Glutamatergic neuron (in vitro differentiated cells): ENCODE measurements at regions not wholly inside any gene's neighbourhood (a gene's known extent, or its start where the extent isn't known, plus 50 kb on each side); places are given as distances from the start of the nearest gene placed in this dataset.
A peak's percentile ranks its signal among the peaks of the same experiment; 100 is the strongest.

Source experiments
- DNase-seq: peaks from one replicate; pipeline ENCODE4 v3.0.0; 2022
- H3K27ac Mint-ChIP-seq: one replicate; pipeline ENCODE4 v1.8.0; 2020; ENCODE audit warnings: mild to moderate bottlenecking, mixed read lengths, inconsistent platforms; ENCODE audit not compliant: unreplicated experiment
- H3K27me3 Mint-ChIP-seq: one replicate; pipeline ENCODE4 v1.8.0; 2020; ENCODE audit warnings: mild to moderate bottlenecking, moderate library complexity, mixed read lengths, inconsistent platforms; ENCODE audit not compliant: unreplicated experiment
- H3K36me3 Mint-ChIP-seq: one replicate; pipeline ENCODE4 v1.8.0; 2020; ENCODE audit warnings: mild to moderate bottlenecking, mixed read lengths, inconsistent platforms; ENCODE audit not compliant: unreplicated experiment
- H3K4me1 Mint-ChIP-seq: one replicate; pipeline ENCODE4 v1.8.0; 2020; ENCODE audit warnings: mild to moderate bottlenecking, low read depth, mixed read lengths, inconsistent platforms; ENCODE audit not compliant: unreplicated experiment
- H3K4me3 Mint-ChIP-seq: one replicate; pipeline ENCODE4 v1.8.0; 2020; ENCODE audit warnings: mild to moderate bottlenecking, mixed read lengths, inconsistent platforms; ENCODE audit not compliant: unreplicated experiment
- H3K9me3 Mint-ChIP-seq: one replicate; pipeline ENCODE4 v1.8.0; 2020; ENCODE audit warnings: mild to moderate bottlenecking, moderate library complexity, mixed read lengths, inconsistent platforms; ENCODE audit not compliant: unreplicated experiment
- TF ChIP-seq, protein P1 (sequence below): fragments of 200-600 bp; sonication (generic); IDR thresholded peaks from one replicate; pipeline ENCODE4 v1.5.0; 2021; ENCODE audit not compliant: partially characterized antibody, unreplicated experiment

DNA sequence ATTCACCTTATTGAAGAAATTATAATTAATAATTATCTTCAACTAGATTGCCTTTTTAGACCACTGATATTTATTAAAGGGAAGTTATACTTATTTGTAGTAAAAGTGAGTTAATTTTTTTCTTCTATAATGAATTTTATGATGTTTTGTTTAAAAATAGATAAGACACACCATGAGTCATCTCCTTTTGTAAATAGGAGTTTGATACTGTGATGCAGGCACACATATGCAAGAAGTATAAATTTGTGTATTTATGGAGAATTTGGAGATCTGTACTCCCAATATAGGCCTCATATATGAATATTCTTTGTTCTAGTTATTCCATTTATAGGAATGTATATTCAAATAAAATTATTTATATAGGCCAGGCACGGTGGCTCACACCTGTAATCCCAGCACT, 703.5 kb upstream of the CHAC2 start:
- Mint-ChIP-seq H3K4me1 (no peaks in the 10 kb centered on the region), H3K36me3 (no peaks in the 10 kb centered on the region), H3K27me3 (no peaks in the 10 kb centered on the region), H3K9me3 (peaks cover 2% of the 10 kb centered on the region), H3K27ac (no peak overlapping the region), H3K4me3 (no peak overlapping the region)
- TF ChIP-seq, protein P1, sequence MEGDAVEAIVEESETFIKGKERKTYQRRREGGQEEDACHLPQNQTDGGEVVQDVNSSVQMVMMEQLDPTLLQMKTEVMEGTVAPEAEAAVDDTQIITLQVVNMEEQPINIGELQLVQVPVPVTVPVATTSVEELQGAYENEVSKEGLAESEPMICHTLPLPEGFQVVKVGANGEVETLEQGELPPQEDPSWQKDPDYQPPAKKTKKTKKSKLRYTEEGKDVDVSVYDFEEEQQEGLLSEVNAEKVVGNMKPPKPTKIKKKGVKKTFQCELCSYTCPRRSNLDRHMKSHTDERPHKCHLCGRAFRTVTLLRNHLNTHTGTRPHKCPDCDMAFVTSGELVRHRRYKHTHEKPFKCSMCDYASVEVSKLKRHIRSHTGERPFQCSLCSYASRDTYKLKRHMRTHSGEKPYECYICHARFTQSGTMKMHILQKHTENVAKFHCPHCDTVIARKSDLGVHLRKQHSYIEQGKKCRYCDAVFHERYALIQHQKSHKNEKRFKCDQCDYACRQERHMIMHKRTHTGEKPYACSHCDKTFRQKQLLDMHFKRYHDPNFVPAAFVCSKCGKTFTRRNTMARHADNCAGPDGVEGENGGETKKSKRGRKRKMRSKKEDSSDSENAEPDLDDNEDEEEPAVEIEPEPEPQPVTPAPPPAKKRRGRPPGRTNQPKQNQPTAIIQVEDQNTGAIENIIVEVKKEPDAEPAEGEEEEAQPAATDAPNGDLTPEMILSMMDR: no peak
- DNase-seq: no peak

DNA sequence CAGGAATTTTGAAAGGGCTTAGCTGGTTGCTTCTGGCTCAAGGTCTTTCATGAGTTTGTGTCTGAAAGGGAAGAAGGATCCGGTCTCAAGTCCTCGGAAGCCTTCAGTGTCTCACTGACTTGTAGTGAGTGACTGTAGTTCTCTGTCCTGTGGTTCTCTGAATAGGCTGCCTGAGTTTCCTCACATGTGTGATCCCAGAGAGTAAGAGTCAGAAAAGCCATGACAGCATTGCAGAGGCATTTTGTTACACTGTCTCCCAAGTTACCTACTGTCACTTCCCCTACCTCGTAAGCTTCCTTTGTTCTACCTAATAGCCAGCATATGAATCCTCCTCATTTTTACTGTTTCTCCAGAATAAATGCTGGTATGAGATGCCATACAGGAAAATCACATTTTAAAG, 709.1 kb upstream of the CHAC2 start:
- TF ChIP-seq, protein P1: no peak
- no peak overlapping the region for H3K4me3 Mint-ChIP-seq
- DNase-seq: no peak
- H3K9me3 Mint-ChIP-seq: peaks cover 2% of the 10 kb centered on the region
- no peaks in the 10 kb centered on the region for H3K27me3 Mint-ChIP-seq
- H3K36me3 Mint-ChIP-seq: no peaks in the 10 kb centered on the region
- H3K27ac Mint-ChIP-seq: no peak overlapping the region
- H3K4me1 Mint-ChIP-seq: no peaks in the 10 kb centered on the region

DNA sequence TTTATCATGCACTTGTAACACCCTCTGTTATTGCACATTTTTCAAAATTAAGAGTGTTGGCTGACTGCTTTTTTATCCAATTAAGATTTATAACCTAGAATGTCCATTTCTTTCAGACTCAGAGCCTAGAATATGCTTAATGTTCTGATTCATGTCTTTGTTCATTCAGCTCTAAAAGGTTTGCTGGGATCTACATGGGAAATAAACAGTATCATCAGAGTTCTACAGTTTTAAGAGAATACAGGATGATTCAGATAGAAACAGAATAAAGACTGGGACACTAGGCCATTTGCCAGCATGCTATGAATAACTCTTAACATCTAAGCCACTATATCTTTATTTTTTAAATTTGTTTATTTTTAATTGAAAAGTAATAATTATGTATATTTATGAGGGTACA, 713.7 kb upstream of the CHAC2 start:
- H3K27ac Mint-ChIP-seq: no peak overlapping the region
- DNase-seq: no peak
- H3K4me3 Mint-ChIP-seq: no peak overlapping the region
- H3K27me3 Mint-ChIP-seq: no peaks in the 10 kb centered on the region
- H3K9me3 Mint-ChIP-seq: no peaks in the 10 kb centered on the region
- TF ChIP-seq, protein P1: no peak
- no peaks in the 10 kb centered on the region for H3K4me1 Mint-ChIP-seq
- H3K36me3 Mint-ChIP-seq: no peaks in the 10 kb centered on the region

DNA sequence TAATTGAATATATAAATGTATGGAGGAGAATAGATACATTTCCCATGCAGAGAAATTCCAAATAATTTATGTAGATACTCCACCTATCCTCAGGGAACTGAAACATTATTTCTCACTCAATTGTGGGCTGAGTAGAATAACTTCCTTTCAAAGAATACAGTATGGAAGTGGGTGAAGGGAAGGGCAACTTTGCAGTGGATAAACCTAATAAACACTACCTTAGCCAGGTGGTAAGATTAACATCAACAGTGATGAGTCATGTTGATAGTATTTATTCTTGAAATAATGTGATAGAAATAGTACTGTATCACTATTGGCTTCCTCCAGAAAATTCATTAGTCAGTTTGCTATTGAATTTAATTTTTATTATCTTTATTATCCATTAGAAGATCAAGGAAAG, 716.4 kb upstream of the CHAC2 start:
- Mint-ChIP-seq H3K27ac (no peak overlapping the region), H3K4me1 (no peaks in the 10 kb centered on the region), H3K27me3 (no peaks in the 10 kb centered on the region), H3K9me3 (no peaks in the 10 kb centered on the region), H3K36me3 (no peaks in the 10 kb centered on the region), H3K4me3 (no peak overlapping the region)
- TF ChIP-seq, protein P1: no peak
- no peak for DNase-seq

DNA sequence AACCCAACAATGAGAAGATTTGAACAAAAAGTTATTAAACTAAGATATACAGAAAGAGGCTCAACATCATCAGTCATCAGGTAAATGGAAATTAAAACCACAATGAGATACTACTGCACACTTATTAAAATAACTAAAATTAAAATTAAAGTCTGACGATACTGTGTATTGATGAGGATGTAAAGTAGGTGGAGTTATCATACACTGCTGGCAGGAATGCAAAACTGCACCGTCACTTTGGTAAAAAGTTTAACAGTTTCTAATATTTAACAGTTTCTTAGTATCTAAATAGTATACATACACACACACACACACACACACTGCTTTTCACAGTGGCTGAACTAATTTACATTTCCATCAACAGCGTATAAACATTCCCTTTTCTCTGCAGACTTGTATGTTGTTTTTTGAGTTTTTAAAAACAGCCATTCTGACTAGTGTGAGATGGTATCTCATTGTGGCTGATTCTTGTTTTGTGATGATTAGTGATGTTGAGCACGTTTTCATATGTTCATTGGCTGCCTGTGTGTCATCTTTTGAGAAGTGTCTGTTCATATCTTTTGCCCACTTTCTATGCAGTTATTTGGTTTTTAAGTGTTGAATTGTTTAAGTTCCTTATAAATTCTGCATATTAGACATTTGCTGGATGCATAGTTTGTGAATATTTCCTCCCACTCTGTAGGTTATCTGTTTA, 726.9 kb upstream of the CHAC2 start:
- TF ChIP-seq, protein P1: peak; percentile 10
- Mint-ChIP-seq H3K27me3 (peaks cover 2% of the 10 kb centered on the region), H3K4me3 (no peak overlapping the region), H3K9me3 (no peaks in the 10 kb centered on the region), H3K36me3 (no peaks in the 10 kb centered on the region), H3K4me1 (no peaks in the 10 kb centered on the region), H3K27ac (no peak overlapping the region)
- DNase-seq: no peak
